ENCODE measurements at regions not wholly inside any gene's neighbourhood (a gene's known extent, or its start where the extent isn't known, plus 50 kb on each side); places are given as distances from the start of the nearest gene placed in this dataset.

DNA sequence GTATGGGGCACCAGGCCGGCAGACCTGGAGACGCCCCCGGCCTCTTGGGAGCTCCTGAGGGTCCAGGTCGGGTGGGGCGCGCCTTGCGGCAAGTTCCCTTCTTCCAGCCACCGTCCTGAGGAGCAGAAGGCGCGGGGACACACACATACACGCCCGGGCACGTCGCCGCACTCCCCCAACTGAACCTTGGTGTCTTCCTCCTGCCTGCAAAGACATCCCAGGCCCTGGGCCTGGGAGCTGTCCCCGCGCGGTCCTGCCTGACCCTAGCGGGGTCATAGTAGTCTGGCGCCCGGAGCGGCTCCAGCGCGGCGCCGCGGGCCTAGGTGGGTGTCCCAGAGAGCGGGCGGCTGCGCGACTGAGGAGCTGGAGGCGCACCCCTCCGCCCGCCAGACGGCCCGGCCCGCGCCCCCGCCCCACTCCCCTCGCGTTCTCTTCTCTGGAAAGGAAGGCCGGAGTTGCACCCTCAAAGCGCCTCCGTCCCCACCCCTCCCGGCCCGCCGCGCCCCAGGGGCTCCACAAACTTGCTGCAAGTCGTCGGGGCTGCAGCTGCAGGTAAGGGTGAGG, 185.9 kb upstream of the LINGO1 start:
- ATAC-seq (no peak), DNase-seq (no peak)

DNA sequence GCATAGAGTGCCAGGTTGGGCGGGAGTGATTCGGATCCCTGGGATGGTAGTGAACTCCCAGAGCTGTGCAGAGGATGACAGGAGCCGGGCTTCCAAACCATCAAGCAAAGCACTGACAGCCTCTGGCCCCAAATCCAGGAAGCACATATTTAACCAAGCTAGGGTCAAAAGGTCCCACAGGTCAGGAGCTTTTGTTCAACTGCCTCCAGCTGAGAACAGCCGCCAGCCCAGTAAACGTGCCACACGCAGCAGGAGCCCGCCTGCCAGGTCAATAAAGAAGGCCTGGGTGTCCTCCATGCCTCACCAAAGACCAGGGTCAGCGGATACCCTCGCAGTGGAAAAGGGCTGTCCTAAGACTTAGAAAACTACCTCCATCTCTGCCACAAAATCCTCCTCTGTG, 184.7 kb upstream of the LINGO1 start:
- DNase-seq: no peak
- intact Hi-C loops (cut with DNase I, micrococcal nuclease): no loop called here
- ATAC-seq: no peak

More for the DNA sequence above, 185.9 kb upstream of the LINGO1 start:
- intact Hi-C loops (cut with DNase I, micrococcal nuclease): no loop called here

DNA sequence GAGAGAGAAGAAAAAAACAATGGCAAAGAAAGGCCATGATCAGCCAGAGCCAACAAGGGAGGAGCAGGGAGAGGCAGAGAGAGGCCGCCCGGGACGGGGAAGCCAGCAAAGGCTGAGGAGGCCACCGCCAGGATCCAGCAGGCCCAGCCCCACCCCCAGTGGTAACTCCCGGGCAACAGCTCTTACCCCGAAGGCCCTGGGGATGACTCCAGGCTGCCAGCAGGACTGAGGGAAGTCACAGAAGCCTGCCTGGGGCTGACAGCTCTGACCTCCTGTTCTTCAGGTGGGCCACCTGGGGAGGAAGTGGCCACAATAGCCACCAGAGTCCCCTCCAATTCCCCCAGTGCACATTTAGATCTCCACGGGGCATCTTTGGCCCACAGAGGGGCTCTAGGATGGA, 184.3 kb upstream of the LINGO1 start:
- ATAC-seq (no peak), DNase-seq (no peak)
- intact Hi-C loops (cut with DNase I, micrococcal nuclease): no loop called here

DNA sequence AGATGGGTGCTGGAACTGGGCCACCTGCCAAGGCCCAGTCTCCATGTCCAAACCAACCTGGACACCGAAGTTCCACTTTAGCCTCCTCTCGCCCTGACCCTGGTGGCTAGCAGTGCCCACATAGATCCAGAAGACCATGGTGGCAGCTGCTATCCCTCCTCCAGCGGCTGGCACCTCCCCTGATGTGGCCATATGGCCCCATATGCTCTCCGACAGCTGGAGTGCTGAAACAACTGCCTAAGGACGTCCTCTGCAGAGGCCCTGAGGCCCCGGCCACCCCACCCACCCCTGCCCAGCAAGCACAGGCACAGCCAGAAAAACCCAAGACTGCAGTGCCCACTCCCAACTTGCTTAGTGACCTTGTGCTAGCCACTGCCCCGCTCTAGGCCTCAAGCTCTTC, 182.3 kb upstream of the LINGO1 start:
- DNase-seq (no peak), ATAC-seq (no peak)
- intact Hi-C loops (cut with DNase I, micrococcal nuclease): no loop called here

DNA sequence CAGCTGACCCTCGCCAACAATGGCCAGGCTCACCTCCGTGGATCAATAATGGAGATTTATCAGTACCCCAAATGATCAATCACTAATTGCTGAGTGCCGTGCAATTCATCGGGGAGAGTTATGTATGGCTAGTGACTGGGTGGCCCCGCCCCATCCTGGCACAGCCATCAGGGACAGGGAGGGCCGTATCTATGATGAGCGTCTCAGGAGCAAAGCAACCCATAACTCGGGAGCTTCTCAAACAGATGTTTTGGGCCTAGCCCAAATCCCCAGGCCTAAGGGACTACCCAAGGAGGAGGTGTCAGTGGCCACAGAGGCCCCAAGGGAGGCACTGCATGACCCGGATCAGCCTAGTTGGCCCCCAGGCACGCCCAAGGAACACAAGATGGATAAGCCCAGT, 180.0 kb upstream of the LINGO1 start:
- intact Hi-C loops (cut with DNase I, micrococcal nuclease): no loop called here
- no peak for DNase-seq
- no peak for ATAC-seq

DNA sequence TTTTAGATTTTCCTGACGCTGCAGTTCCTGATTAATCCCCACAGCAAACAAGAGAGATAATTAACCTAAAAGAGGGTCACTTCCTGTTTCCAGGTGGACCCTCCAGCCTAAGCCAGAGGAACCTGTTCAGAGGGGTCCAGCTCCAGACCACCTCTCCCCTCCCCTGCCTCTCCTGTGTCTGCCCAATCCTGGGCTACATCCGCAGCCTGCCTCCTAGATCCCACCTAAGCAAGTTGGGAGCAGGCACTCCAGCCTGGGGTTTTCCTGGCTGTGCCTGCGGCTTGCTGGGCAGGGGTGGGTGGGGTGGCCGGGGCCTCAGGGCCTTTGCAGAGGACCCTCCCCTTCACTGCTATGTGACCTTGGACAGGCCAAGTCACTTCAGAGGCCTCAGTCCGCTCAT, 178.6 kb upstream of the LINGO1 start:
- DNase-seq (no peak), ATAC-seq (no peak)
- intact Hi-C loops (cut with DNase I, micrococcal nuclease): no loop called here

DNA sequence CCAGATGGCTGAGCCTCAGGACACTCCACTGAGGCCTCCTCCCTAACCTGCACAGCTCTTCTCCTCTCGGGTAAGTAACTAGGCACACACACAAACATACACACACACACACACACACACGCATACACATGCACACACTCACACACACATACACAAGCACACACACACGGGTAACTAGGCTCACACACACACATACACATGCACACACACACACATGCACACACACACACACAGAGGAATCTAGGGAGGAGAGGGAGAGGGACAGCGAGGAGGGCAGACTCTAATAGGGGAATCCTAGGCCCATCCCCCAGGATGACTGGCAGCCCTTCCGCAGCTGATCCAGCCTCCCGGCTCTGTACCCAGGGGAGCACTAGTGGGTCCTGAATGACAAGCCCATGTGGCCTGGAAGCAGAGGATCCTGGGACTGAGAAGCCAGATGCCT, 177.4 kb upstream of the LINGO1 start:
- no peak for DNase-seq
- intact Hi-C loops (cut with DNase I, micrococcal nuclease): no loop called here
- no peak for ATAC-seq

DNA sequence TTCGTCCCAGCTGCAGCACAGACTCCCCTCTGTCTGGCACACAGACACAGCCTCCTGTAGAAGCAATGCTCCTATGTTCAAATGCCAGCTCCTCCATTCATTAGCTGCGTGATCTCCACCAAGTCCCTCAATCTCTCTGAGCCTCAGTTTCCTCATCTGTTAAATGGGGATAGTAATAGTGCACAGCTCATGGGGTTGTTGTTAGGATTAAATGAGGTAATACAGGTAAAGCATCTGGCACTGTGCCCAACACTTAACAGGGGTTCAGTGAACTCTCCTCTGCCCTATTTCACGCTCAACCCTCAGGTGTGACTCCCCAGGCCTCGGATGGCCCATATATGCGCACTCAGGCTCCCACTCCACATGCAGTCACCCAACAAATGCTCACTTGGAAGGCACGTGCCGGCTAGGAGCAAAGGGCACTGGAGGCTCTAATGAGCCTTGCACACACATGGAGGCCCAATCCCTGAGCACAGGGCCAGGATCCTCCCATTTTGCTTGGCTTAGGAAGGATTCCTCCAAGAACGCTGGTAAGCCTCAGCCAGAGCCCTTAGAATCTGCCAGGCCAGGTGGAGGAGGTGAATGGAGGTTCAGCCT, 176.0 kb upstream of the LINGO1 start:
- intact Hi-C loops (cut with DNase I, micrococcal nuclease): no loop called here
- no peak for DNase-seq
- ATAC-seq: no peak

DNA sequence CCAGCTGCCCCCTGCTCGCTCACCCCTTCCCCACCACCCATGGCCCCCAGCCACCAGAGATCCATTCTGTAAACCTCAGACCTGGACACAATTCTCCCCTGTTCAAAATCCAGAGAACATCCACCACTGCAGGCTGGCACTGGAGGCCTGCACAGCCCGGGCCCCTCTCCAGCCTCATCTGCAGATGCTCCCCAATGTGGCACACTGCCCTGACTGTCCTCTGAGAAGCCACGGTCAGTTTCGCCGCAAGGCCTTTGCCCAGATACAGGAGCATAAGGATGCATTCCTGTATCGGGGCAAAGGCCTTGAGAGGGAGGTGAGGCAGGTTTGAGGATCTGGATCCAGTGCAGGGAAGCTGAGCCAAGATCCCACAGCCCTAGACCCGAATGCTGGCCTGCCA, 175.4 kb upstream of the LINGO1 start:
- no peak for ATAC-seq
- DNase-seq: no peak
- intact Hi-C loops (cut with DNase I, micrococcal nuclease): no loop called here

DNA sequence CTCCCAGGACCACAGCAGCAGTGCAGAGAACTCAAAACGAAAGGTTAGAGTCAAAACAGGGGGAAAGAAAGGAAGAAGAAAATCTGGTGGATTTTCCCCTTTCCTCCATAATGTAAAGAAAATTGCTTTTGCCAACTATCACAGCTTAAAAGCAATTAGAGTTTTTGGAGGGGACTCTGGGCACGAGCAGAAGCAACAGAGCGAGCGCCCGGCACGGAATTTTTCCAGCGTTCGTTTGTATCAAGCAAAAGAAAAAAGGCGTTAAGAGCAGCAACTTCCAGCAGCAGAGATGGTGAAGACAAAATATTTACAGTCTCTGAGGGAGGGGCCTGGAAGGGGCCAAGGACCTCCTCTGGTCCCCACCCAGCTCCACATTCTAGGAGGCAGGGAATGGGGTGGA, 174.9 kb upstream of the LINGO1 start:
- intact Hi-C loops (cut with DNase I, micrococcal nuclease): no loop called here
- DNase-seq (no peak), ATAC-seq (no peak)

DNA sequence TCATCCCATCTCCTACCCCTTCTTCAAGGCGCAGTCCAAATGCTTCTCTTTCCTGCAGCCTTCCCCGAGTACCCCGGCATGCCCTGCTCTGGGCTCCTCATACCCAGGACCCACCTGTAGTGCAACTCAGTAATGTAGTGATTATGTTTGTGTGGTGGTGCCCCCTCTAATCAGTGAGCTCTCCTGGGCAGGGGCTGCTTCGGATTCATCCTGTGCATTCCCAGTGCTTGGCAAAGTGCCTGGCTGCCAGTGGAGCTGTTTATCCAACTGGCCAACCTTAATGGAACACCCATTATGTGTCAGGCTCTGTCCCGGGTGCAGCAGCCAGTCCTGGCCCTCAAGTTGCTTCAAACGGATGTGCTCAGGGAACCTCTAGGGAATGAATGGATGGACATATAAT, 174.4 kb upstream of the LINGO1 start:
- intact Hi-C loops (cut with DNase I, micrococcal nuclease): no loop called here
- DNase-seq (no peak), ATAC-seq (no peak)

DNA sequence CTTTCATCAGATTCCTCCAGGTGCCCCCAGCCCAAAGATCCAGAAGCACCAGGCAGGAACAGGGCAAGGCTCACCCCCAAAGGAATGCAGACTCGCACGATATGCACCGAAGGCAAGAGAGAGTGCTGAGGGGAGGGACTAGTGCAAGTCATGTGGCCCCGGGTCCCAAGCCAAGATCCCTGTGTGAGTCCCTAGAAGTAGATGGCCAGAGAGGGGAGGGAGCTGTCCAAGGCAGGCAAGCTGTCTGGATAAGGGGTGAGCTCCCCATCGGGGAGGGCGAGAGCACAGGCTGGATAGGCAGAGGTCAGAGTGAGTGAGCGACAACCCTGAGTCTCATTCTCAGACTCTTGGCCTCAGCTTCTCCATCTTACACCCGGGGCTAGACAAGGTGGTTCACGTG, 171.5 kb upstream of the LINGO1 start:
- DNase-seq (no peak), ATAC-seq (no peak)
- intact Hi-C loops (cut with DNase I, micrococcal nuclease): no loop called here

DNA sequence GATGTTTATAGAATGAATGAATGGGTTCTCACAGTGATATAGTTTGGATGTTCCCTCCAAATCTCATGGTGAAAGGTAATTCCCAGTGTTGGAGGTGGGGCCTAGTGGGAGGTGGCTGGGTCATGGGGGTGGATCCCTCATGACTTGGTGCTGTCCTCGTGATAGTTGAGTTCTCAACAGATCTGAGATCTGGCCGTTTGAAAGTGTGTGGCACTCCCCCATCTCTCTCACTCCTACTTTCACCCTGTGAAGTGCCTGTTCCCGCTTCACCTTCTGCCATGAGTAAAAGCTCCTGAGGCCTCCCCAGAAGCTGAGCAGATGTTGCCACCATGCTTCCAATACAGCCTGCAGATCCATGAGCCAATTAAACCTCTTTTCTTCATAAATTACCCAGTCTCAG, 170.8 kb upstream of the LINGO1 start:
- DNase-seq (no peak), ATAC-seq (no peak)
- intact Hi-C loops (cut with DNase I, micrococcal nuclease): no loop called here

DNA sequence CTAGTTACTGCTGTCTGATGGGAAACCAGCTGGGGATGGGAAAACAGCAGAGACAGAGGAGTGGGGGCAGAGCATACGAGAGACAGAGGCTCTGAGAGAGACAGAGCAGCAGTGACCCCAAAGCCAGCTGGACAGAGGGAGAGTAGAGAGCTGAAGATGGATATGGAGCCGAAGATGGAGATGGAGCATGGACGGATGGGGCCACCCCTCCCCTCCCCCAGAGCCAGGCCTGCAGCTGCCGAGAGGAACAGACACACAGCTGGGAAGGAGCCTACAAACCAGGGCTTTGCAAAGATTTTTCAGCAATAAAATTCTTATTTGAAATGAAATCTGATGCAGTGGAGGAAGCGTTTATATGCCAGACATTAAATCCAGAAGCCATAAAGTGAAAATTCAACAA, 167.6 kb upstream of the LINGO1 start:
- no peak for DNase-seq
- ATAC-seq: no peak
- intact Hi-C loops (cut with DNase I, micrococcal nuclease): no loop called here

DNA sequence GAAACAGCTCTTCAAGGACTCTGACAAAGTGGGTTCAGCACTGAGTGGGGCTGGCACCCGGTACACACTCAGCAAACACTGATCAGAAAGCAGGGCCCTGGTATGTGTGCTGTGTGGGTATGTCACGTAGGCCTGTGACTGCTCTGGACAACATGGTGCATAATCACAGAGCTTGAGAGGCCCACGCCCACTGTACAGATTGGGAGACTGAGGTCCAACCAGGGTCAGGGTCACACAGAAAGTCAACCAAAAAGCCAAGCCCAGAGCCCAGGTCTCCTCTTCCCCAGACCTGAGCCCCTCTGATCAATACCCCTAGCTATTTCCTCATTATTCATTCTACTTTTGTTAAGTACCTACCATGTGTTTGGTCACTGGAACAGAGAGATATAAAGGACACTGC, 166.1 kb upstream of the LINGO1 start:
- DNase-seq: no peak
- ATAC-seq: no peak
- intact Hi-C loops (cut with DNase I, micrococcal nuclease): no loop called here

DNA sequence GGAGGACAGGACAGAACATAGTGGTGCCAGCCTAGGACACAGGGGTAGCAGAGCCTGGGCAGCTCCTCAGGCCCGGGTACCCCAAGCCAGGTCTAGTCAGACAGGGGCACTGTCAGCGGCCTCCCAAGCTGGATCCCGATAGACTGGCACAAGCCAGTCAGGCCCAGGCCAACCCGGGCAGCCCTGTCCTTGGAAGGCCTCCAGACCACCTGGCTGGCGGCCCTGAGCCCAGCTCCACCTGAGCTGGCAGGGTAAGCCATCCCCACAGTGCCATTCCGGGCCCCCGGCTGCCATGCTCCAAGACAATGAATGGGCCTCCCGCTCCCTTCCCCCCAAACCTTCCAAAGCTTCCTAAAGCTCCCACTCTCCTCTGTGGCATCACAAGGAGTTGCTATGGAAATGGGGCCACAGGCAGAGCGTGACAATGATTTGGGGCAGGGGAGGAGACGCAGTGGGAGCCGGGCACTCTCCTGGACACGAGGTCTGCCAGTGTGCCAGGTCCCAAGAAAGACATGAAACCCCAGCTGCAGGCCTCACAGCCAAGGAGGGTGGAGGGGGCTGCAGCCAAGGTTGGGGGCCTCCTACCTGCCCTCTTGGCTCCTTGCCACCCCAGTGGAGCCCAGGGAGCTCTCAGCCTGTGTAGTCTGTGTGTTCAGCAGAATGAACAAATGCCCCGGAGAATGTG, 165.6 kb upstream of the LINGO1 start:
- no peak for DNase-seq
- ATAC-seq: no peak
- intact Hi-C loops (cut with DNase I, micrococcal nuclease): no loop called here

DNA sequence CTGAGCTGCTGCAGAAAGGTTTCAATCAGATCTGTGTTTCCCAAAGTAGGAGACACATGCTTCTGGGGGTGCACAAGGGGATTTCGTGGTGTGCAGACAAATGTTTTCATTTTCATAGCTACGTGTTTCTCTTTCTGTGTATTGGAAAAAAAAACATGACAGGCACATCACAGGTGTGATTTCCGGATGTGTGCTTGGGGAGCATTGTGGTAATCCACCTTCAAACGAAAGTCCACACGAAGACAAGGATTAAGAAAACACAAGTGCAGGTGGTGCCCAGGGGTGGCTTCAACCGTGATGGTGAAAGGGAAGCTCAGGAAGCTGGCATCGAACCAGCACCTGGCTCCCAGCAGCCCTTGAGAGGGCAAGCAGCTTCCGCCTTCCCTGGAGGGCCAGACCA, 164.6 kb upstream of the LINGO1 start:
- peak; percentile 38 for ATAC-seq
- intact Hi-C loops (cut with DNase I, micrococcal nuclease): no loop called here

DNA sequence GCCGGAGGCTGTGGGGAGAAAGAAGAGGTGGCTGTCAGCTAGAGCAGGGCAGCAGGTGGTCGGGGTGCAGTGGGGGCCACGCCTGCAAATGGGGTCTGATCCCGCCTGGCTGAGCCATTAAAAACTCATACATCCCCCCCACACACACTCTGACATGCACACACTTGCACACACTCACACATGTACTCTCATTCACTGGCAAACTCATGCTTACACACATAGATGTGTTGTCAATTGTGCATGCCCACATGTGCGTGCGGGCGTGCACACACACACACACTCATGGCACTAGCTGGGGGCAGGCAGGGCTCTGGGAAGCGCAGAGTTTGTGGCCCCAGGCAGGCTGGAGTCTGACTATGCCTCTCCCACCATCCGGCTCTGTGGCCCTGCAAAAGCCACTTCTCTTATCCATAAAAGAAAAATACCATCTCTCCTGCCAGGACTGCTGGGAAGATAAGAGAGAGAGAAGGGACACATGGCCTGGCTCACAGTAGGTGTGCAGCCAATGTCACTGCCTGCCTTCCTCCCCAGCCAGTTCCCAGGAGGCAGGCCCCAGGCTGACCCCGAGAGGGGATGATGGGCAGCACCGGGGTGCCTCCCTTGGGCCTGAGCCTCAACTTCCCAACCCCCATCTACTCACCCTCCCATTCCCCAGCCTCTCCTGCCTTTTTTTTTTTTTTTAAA, 163.5 kb upstream of the LINGO1 start:
- DNase-seq (no peak), ATAC-seq (no peak)
- intact Hi-C loops (cut with DNase I, micrococcal nuclease): no loop called here

More for the DNA sequence above, 164.6 kb upstream of the LINGO1 start:
- DNase-seq: peak in 1 of 2 donors; percentile 22

DNA sequence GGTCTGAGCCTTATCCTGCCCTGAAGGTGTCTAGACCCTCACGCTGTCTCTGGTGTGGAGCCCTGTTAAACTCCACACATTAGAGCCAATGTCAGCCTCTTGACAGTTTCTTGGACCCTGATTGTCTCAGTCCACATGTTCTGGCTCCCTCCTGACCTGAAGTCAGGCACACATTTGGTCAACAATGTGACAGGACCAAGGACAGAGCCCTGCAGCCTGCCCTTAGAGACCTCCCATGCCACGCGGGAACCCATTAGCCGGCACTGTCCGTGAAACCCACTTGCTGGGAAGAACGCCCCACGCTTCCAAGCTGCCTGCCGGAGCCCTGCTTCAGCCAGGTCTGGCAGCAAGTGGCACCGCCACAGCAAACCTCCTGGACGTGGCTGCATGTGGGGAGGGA, 162.7 kb upstream of the LINGO1 start:
- no peak for ATAC-seq
- intact Hi-C loops (cut with DNase I, micrococcal nuclease): no loop called here
- no peak for DNase-seq

DNA sequence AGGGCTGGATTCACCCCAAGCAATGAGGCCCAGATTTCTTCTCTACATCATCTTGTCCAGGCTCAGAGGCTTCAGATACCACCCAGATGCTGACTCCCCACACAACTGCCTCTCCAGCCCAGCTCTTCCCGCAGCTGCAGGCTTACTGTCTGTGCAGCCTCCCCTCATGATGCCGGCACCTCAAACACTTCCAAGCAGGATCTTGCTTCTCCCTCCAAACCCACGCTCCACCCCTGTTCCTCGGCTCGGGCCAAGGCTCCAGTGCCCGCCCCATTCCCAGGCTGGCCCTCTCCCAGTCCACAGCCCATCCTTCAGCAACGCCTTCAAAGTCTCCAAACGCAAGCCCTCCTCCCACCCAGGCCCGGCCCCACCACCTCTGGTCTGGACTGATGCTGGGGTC, 159.2 kb upstream of the LINGO1 start:
- ATAC-seq (no peak), DNase-seq (no peak)
- intact Hi-C loops (cut with DNase I, micrococcal nuclease): no loop called here
